ENCODE measurements at regions not wholly inside any gene's neighbourhood (a gene's known extent, or its start where the extent isn't known, plus 50 kb on each side); places are given as distances from the start of the nearest gene placed in this dataset.

DNA sequence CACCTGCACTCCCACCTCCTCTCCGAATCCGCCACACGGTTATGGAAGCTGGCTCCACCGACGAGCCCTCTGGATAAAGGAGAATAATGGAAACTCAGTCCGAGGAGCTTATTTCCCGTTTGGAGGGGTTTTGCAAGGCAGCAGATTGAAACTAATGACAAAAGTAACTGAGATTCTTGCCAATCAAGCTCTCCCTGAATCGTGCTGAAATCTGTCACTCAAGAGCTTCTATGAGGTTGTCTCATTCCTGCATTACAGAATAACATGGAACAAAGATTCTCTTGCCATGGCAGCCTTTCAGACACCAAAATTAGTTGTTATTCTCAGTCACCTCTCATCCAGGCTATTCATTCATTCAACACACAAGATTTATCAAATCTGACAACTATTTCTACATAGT, 405.9 kb downstream of the SOX9 start:
- Histone ChIP-seq H3K79me2 (ENCODE audit: control insufficient read depth, insufficient read depth, low read length) (no peaks in the 10 kb centered on the region), H3K9me3 (ENCODE audit: control insufficient read depth, insufficient read depth, low read depth, low read length) (no peaks in the 10 kb centered on the region), H2AFZ (ENCODE audit: low read length) (no peak overlapping the region), H3K4me1 (ENCODE audit: control insufficient read depth, extremely low read depth, insufficient read depth, low read length) (no peaks in the 10 kb centered on the region), H3K27me3 (ENCODE audit: control insufficient read depth, insufficient read depth, low read length) (no peaks in the 10 kb centered on the region), H4K20me1 (ENCODE audit: control insufficient read depth, extremely low read depth, insufficient read depth, low read length) (no peaks in the 10 kb centered on the region), H3K27ac (ENCODE audit: insufficient read depth, low read length) (no peak overlapping the region), H3K9ac (ENCODE audit: insufficient read depth, low read length) (no peak overlapping the region), H3K4me3 (replicated peaks in 1 of 4; ENCODE audit: control extremely low read depth in 1 of 4, insufficient read depth in 1 of 4, low read depth in 3 of 4, low read length in 4 of 4) (no peak overlapping the region), H3K36me3 (ENCODE audit: control insufficient read depth, insufficient read depth, low read length) (no peaks in the 10 kb centered on the region), H3K4me2 (ENCODE audit: extremely low read depth, insufficient read depth, low read length) (no peak overlapping the region)
- no peak for TF ChIP-seq EZH2 (IDR thresholded peaks at IDR 0.05; ENCODE audit: low read length, missing control alignments)
- TF ChIP-seq, protein P1, sequence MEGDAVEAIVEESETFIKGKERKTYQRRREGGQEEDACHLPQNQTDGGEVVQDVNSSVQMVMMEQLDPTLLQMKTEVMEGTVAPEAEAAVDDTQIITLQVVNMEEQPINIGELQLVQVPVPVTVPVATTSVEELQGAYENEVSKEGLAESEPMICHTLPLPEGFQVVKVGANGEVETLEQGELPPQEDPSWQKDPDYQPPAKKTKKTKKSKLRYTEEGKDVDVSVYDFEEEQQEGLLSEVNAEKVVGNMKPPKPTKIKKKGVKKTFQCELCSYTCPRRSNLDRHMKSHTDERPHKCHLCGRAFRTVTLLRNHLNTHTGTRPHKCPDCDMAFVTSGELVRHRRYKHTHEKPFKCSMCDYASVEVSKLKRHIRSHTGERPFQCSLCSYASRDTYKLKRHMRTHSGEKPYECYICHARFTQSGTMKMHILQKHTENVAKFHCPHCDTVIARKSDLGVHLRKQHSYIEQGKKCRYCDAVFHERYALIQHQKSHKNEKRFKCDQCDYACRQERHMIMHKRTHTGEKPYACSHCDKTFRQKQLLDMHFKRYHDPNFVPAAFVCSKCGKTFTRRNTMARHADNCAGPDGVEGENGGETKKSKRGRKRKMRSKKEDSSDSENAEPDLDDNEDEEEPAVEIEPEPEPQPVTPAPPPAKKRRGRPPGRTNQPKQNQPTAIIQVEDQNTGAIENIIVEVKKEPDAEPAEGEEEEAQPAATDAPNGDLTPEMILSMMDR (conservative IDR thresholded peaks at IDR 0.05 in 1 of 2, IDR thresholded peaks at IDR 0.05 in 1 of 2; ENCODE audit: low read depth in 1 of 2, low read length in 2 of 2): no peak
- no peak for DNase-seq (ENCODE audit: low read depth in 2 of 2)

DNA sequence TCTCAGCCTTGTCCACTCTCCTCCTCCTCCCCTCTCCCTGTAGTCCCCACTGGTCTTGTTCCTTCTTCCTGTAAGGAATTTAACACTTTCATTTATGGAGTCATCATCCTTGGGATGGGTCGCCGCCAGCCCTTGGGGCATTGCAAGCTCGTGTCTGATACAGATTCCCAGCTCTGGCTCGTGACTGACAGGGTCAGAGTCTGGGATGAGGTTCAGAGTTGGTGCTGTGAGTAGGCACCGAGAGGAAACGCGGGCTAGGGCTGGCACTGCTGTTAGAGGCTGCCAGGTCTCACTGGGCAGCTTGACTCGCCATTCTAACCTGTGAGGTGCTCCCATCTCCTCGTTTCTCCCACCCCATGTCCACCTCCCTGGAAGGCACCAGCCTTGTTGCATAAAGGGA, 407.0 kb downstream of the SOX9 start:
- Histone ChIP-seq H3K9me3 (ENCODE audit: control insufficient read depth, insufficient read depth, low read depth, low read length) (no peaks in the 10 kb centered on the region), H2AFZ (ENCODE audit: low read length) (no peak overlapping the region), H3K4me2 (ENCODE audit: extremely low read depth, insufficient read depth, low read length) (no peak overlapping the region), H3K4me1 (ENCODE audit: control insufficient read depth, extremely low read depth, insufficient read depth, low read length) (no peaks in the 10 kb centered on the region), H3K27ac (ENCODE audit: insufficient read depth, low read length) (no peak overlapping the region), H3K4me3 (replicated peaks in 1 of 4; ENCODE audit: control extremely low read depth in 1 of 4, insufficient read depth in 1 of 4, low read depth in 3 of 4, low read length in 4 of 4) (no peak overlapping the region), H3K36me3 (ENCODE audit: control insufficient read depth, insufficient read depth, low read length) (no peaks in the 10 kb centered on the region), H3K9ac (ENCODE audit: insufficient read depth, low read length) (no peak overlapping the region), H3K27me3 (ENCODE audit: control insufficient read depth, insufficient read depth, low read length) (no peaks in the 10 kb centered on the region), H4K20me1 (ENCODE audit: control insufficient read depth, extremely low read depth, insufficient read depth, low read length) (no peaks in the 10 kb centered on the region), H3K79me2 (ENCODE audit: control insufficient read depth, insufficient read depth, low read length) (no peaks in the 10 kb centered on the region)
- TF ChIP-seq, protein P1 (conservative IDR thresholded peaks at IDR 0.05 in 1 of 2, IDR thresholded peaks at IDR 0.05 in 1 of 2; ENCODE audit: low read depth in 1 of 2, low read length in 2 of 2): no peak
- no peak for TF ChIP-seq EZH2 (IDR thresholded peaks at IDR 0.05; ENCODE audit: low read length, missing control alignments)
- no peak for DNase-seq (ENCODE audit: low read depth in 2 of 2)

DNA sequence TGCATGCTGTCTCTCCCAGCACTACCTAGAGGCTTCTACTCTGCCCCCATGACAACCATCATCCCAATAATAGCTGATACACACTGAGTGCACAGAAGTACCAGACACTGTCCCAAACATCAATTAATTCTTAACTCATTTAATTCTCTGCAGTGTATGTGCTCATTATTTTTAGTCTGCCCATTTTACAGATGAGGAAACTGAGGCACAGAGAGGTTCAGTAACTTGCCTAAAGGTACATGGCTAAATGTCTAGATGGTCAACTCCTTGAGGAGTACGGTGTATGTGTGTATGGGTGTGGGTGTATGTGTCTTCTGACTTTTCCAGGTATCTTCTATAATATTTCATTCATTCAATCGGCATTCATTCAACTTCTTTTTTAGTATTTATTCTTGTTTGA, 407.9 kb downstream of the SOX9 start:
- H3K4me3 ChIP-seq (replicated peaks in 1 of 4; ENCODE audit: control extremely low read depth in 1 of 4, insufficient read depth in 1 of 4, low read depth in 3 of 4, low read length in 4 of 4): no peak overlapping the region
- H2AFZ ChIP-seq (ENCODE audit: low read length): no peak overlapping the region
- no peaks in the 10 kb centered on the region for H3K36me3 ChIP-seq (ENCODE audit: control insufficient read depth, insufficient read depth, low read length)
- no peak for DNase-seq (ENCODE audit: low read depth in 2 of 2)
- no peaks in the 10 kb centered on the region for H3K27me3 ChIP-seq (ENCODE audit: control insufficient read depth, insufficient read depth, low read length)
- H3K9ac ChIP-seq (ENCODE audit: insufficient read depth, low read length): no peak overlapping the region
- TF ChIP-seq, protein P1 (conservative IDR thresholded peaks at IDR 0.05 in 1 of 2, IDR thresholded peaks at IDR 0.05 in 1 of 2; ENCODE audit: low read depth in 1 of 2, low read length in 2 of 2): no peak
- no peak for TF ChIP-seq EZH2 (IDR thresholded peaks at IDR 0.05; ENCODE audit: low read length, missing control alignments)
- H3K9me3 ChIP-seq (ENCODE audit: control insufficient read depth, insufficient read depth, low read depth, low read length): no peaks in the 10 kb centered on the region
- no peaks in the 10 kb centered on the region for H4K20me1 ChIP-seq (ENCODE audit: control insufficient read depth, extremely low read depth, insufficient read depth, low read length)
- H3K4me2 ChIP-seq (ENCODE audit: extremely low read depth, insufficient read depth, low read length): no peak overlapping the region
- no peaks in the 10 kb centered on the region for H3K4me1 ChIP-seq (ENCODE audit: control insufficient read depth, extremely low read depth, insufficient read depth, low read length)
- no peak overlapping the region for H3K27ac ChIP-seq (ENCODE audit: insufficient read depth, low read length)
- H3K79me2 ChIP-seq (ENCODE audit: control insufficient read depth, insufficient read depth, low read length): no peaks in the 10 kb centered on the region

All from fibroblast of lung (primary cell).